HG03457 (cell line): ENCODE measurements at regions not wholly inside any gene's neighbourhood (a gene's known extent, or its start where the extent isn't known, plus 50 kb on each side); places are given as distances from the start of the nearest gene placed in this dataset.

Experiments used
- ATAC-seq: cut with Tn5 transposase; IDR thresholded peaks from one replicate; pipeline ENCODE4 v1.9.1; 2021; ENCODE audit warnings: moderate number of reproducible peaks; ENCODE audit not compliant: unreplicated experiment

GRCh38 chr4:153034681-153035080 is 98.6 kb downstream of the FHDC1 start:
- ATAC-seq = no peak

GRCh38 chr4:153036931-153037482 is 100.9 kb downstream of the FHDC1 start:
- no peak for ATAC-seq

GRCh38 chr4:153038623-153039311 is 102.6 kb downstream of the FHDC1 start:
- ATAC-seq = no peak

- ATAC-seq = no peak
Observed at GRCh38 chr4:153039542-153040185, 103.5 kb downstream of the FHDC1 start.

GRCh38 chr4:153040677-153041076 is 104.6 kb downstream of the FHDC1 start:
- ATAC-seq = no peak

- ATAC-seq = no peak
Observed at GRCh38 chr4:153044036-153044435, 107.9 kb downstream of the FHDC1 start.

GRCh38 chr4:153045111-153045982 is 109.2 kb downstream of the FHDC1 start:
- no peak for ATAC-seq

- ATAC-seq = no peak
Observed at GRCh38 chr4:153058671-153059060, 122.5 kb downstream of the FHDC1 start.

GRCh38 chr4:153060196-153060595 is 124.1 kb downstream of the FHDC1 start:
- ATAC-seq = no peak

GRCh38 chr4:153061971-153062370 is 125.8 kb downstream of the FHDC1 start:
- no peak for ATAC-seq

GRCh38 chr4:153062652-153063168 is 126.6 kb downstream of the FHDC1 start:
- no peak for ATAC-seq

- no peak for ATAC-seq
Observed at GRCh38 chr4:153063490-153063889, 127.4 kb downstream of the FHDC1 start.

- no peak for ATAC-seq
Observed at GRCh38 chr4:153064571-153064970, 128.4 kb downstream of the FHDC1 start.

- ATAC-seq = no peak
Observed at GRCh38 chr4:153065276-153065675, 129.2 kb downstream of the FHDC1 start.

GRCh38 chr4:153067376-153067775 is 131.3 kb downstream of the FHDC1 start:
- no peak for ATAC-seq

- no peak for ATAC-seq
Observed at GRCh38 chr4:153068751-153069150, 132.6 kb downstream of the FHDC1 start.

- ATAC-seq = no peak
Observed at GRCh38 chr4:153071958-153072598, 132.2 kb upstream of the TRIM2 start.

GRCh38 chr4:153072661-153073060 is 131.6 kb upstream of the TRIM2 start:
- ATAC-seq = no peak

- ATAC-seq = no peak
Observed at GRCh38 chr4:153074486-153074885, 129.8 kb upstream of the TRIM2 start.

GRCh38 chr4:153074936-153075630 is 129.2 kb upstream of the TRIM2 start:
- ATAC-seq = no peak
